Stimulated activated naive CD4-positive, alpha-beta T cell treated with Interleukin-2 at 50 U/mL for 16 hours (primary cell): ENCODE measurements at regions not wholly inside any gene's neighbourhood (a gene's known extent, or its start where the extent isn't known, plus 50 kb on each side); places are given as distances from the start of the nearest gene placed in this dataset.
"Not testable (repeated sequence)": the region's sequence is repeated elsewhere in the genome, so short reads cannot be mapped to it uniquely, and the experiment has no call there.

Source experiments
- DNase-seq: peaks from one replicate; lab custom pipeline; 2025; lab: John Stamatoyannopoulos, UW

- no peak for DNase-seq
Measured at GRCh38 chr21:35527358-35527757, 478.3 kb upstream of the RUNX1 start.

GRCh38 chr21:35525443-35525842 is 476.3 kb upstream of the RUNX1 start:
- DNase-seq, result no peak

- DNase-seq, result no peak
Measured at GRCh38 chr21:35521852-35522505, 472.9 kb upstream of the RUNX1 start.

GRCh38 chr21:35521293-35521692 is 472.2 kb upstream of the RUNX1 start:
- DNase-seq, result no peak

- no peak for DNase-seq
Measured at GRCh38 chr21:35520856-35521255, 471.8 kb upstream of the RUNX1 start.

- no peak for DNase-seq
Measured at GRCh38 chr21:35520302-35520701, 471.2 kb upstream of the RUNX1 start.

- DNase-seq, result no peak
Measured at GRCh38 chr21:35517865-35518264, 468.8 kb upstream of the RUNX1 start.

GRCh38 chr21:35516292-35516691 is 467.2 kb upstream of the RUNX1 start:
- not testable (repeated sequence) for DNase-seq

- no peak for DNase-seq
Measured at GRCh38 chr21:35512346-35512745, 463.2 kb upstream of the RUNX1 start.

GRCh38 chr21:35511696-35512162 is 462.6 kb upstream of the RUNX1 start:
- DNase-seq, result no peak

- peak; percentile 6 for DNase-seq
Measured at GRCh38 chr21:35510957-35511695, 462.0 kb upstream of the RUNX1 start.

GRCh38 chr21:35510294-35510693 is 461.2 kb upstream of the RUNX1 start:
- DNase-seq, result no peak

GRCh38 chr21:35509001-35509704 is 460.1 kb upstream of the RUNX1 start:
- no peak for DNase-seq

- no peak for DNase-seq
Measured at GRCh38 chr21:35508139-35508888, 459.2 kb upstream of the RUNX1 start.

GRCh38 chr21:35507181-35507759 is 458.2 kb upstream of the RUNX1 start:
- no peak for DNase-seq

GRCh38 chr21:35506771-35507170 is 457.7 kb upstream of the RUNX1 start:
- DNase-seq, result no peak

GRCh38 chr21:35506352-35506751 is 457.2 kb upstream of the RUNX1 start:
- no peak for DNase-seq

GRCh38 chr21:35504951-35505466 is 455.9 kb upstream of the RUNX1 start:
- DNase-seq, result no peak

GRCh38 chr21:35504277-35504676 is 455.2 kb upstream of the RUNX1 start:
- DNase-seq, result no peak

- no peak for DNase-seq
Measured at GRCh38 chr21:35503671-35504070, 454.6 kb upstream of the RUNX1 start.

GRCh38 chr21:35502821-35503220 is 453.7 kb upstream of the RUNX1 start:
- DNase-seq, result no peak

- not testable (repeated sequence) for DNase-seq
Measured at GRCh38 chr21:35497522-35497921, 448.4 kb upstream of the RUNX1 start.
